Hepatocyte (in vitro differentiated cells): ENCODE measurements at regions not wholly inside any gene's neighbourhood (a gene's known extent, or its start where the extent isn't known, plus 50 kb on each side); places are given as distances from the start of the nearest gene placed in this dataset.
"Not testable (repeated sequence)": the region's sequence is repeated elsewhere in the genome, so short reads cannot be mapped to it uniquely, and the experiment has no call there.

Experiments used
- DNase-seq: peaks from one replicate; pipeline ENCODE4 v3.0.0-alpha.2; 2016; ENCODE audit warnings: low spot score
- H2AFZ ChIP-seq: fragments of 200-600 bp; sonication (generic); 2 replicates; pipeline ENCODE4 v1.6.0; 2016; ENCODE audit warnings: antibody characterized with exemption, mild to moderate bottlenecking
- H3K27ac ChIP-seq: fragments of 200-600 bp; sonication (generic); 2 replicates; pipeline ENCODE4 v1.5.1; 2016; ENCODE audit warnings: mild to moderate bottlenecking
- H3K27me3 ChIP-seq: fragments of 200-600 bp; sonication (generic); 2 replicates; pipeline ENCODE4 v1.6.1; 2016
- H3K36me3 ChIP-seq: fragments of 200-600 bp; sonication (generic); replicated peaks from 2 replicates; pipeline ENCODE4 v1.5.1; 2016; ENCODE audit warnings: low read depth; ENCODE audit not compliant: insufficient read depth
- H3K4me1 ChIP-seq: fragments of 200-600 bp; sonication (generic); 2 replicates; pipeline ENCODE4 v1.5.1; 2016; ENCODE audit warnings: mild to moderate bottlenecking, moderate library complexity; ENCODE audit not compliant: insufficient read depth
- H3K4me2 ChIP-seq: fragments of 200-600 bp; sonication (generic); 2 replicates; pipeline ENCODE4 v1.6.0; 2016
- H3K4me3 ChIP-seq: fragments of 200-600 bp; sonication (generic); 2 replicates; pipeline ENCODE4 v1.5.1; 2016; ENCODE audit warnings: mild to moderate bottlenecking
- H3K79me2 ChIP-seq: fragments of 200-600 bp; sonication (generic); 2 replicates; pipeline ENCODE4 v1.6.0; 2017; ENCODE audit warnings: mild to moderate bottlenecking
- H3K9me2 ChIP-seq: fragments of 200-600 bp; sonication (generic); replicated peaks from 2 replicates; pipeline ENCODE4 v1.6.0; 2017; ENCODE audit warnings: mild to moderate bottlenecking; ENCODE audit not compliant: insufficient read depth
- H3K9me3 ChIP-seq: fragments of 200-600 bp; sonication (generic); 2 replicates; pipeline ENCODE4 v1.5.1; 2016; ENCODE audit warnings: low read depth, mild to moderate bottlenecking
- H4K20me1 ChIP-seq: fragments of 200-600 bp; sonication (generic); 2 replicates; pipeline ENCODE4 v1.6.0; 2016; ENCODE audit warnings: mild to moderate bottlenecking; ENCODE audit not compliant: insufficient read depth, poor library complexity, severe bottlenecking
- CTCF ChIP-seq: fragments of 200-600 bp; sonication (generic); IDR thresholded peaks from 2 replicates; pipeline ENCODE4 v1.5.1; 2016; ENCODE audit warnings: antibody characterized with exemption, mild to moderate bottlenecking; ENCODE audit not compliant: poor library complexity
- EZH2 ChIP-seq: fragments of 200-600 bp; sonication (generic); IDR thresholded peaks from 2 replicates; pipeline ENCODE4 v1.6.1; 2016; ENCODE audit warnings: antibody characterized with exemption, mild to moderate bottlenecking, borderline replicate concordance
- EZH2phosphoT487 ChIP-seq: fragments of 200-600 bp; sonication (generic); IDR thresholded peaks from one replicate; pipeline ENCODE4 v1.6.1; 2018; ENCODE audit warnings: antibody characterized with exemption, mild to moderate bottlenecking, low read depth, moderate library complexity; ENCODE audit not compliant: unreplicated experiment, severe bottlenecking
- WGBS: methylation state at CpG from one replicate; pipeline ENCODE4 v1.1.6; 2016; ENCODE audit warnings: low lambda C conversion rate; ENCODE audit errors: missing lambda C conversion rate; 5-methylcytosine and 5-hydroxymethylcytosine counted together

- not testable (repeated sequence) for H3K79me2 ChIP-seq, H3K4me3 ChIP-seq, H3K36me3 ChIP-seq, H3K9me2 ChIP-seq, H3K9me3 ChIP-seq, H4K20me1 ChIP-seq, H3K4me2 ChIP-seq, H3K27me3 ChIP-seq, H2AFZ ChIP-seq, DNase-seq, H3K27ac ChIP-seq, H3K4me1 ChIP-seq
- 97% methylated on average over 23 of the region's 23 CpGs for WGBS
Observed at GRCh38 chr1:211890091-211890995, 59.8 kb upstream of the LPGAT1 start.

DNA sequence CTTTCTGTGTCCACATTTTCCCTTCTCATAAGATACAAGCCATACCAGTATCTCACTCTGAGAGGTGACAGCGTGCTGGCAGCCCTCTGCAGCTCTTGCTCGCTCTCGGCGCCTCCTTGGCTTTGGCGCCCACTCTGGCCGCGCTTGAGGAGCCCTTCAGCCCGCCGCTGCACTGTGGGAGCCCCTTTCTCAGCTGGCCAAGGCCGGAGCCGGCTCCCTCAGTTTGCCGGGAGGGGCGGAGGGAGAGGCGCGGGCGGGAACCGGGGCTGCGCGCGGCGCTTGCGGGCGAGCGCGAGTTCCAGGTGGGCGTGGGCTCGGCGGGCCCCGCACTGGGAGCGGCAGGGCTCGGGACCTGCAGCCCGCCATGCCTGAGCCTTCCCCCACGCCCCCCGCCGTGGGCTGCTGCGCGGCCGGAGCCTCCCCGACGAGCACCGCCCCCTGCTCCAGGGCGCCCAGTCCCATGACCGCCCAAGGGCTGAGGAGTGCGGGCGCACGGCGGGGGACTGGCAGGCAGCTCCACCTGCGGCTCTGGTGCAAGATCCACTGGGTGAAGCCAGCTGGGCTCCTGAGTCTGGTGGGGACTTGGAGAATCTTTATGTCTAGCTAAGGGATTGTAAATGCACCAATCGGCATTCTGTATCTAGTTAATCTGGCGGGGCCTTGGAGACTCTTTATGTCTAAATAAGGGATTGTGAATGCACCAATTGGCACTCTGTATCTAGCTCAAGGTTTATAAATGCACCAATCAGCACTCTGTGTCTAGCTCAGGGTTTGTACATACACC is 58.9 kb upstream of the LPGAT1 start:
- not testable (repeated sequence) for H3K27me3 ChIP-seq, H4K20me1 ChIP-seq, H3K79me2 ChIP-seq, H3K9me2 ChIP-seq, H3K4me3 ChIP-seq, H3K36me3 ChIP-seq, H3K9me3 ChIP-seq, H3K4me1 ChIP-seq
- 10% methylated on average over 33 of the region's 50 CpGs for WGBS
- peak overlapping the region; percentile 53 for H3K27ac ChIP-seq
- TF ChIP-seq CTCF = peak; percentile 5
- H3K4me2 ChIP-seq = peak overlapping the region; percentile 91
- H2AFZ ChIP-seq = peak overlapping the region; percentile 93
- peak; percentile 39 for DNase-seq

DNA sequence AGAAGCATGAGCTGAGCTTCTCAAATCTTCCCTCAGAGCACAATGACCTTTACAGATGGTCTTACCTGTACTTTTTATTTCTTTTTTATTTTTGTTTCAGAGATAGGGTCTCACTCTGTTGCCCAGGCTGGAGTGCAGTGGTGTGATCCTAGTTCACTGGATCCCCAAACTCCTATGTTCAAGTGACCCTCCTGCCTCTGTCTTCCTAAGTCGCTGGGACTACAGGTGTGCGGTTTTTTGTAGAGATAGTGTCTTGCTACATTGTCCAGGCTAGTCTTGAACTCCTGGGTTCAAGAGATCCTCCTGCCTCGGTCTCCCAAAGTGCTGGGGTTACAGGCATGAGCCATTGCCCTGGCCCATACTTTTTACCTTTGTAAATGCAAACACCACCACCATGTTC is 56.0 kb upstream of the LPGAT1 start:
- Histone ChIP-seq H3K9me2 (no peaks in the 10 kb centered on the region), H3K4me3 (no peak overlapping the region), H3K27ac (no peak overlapping the region), H2AFZ (no peak overlapping the region), H3K79me2 (no peaks in the 10 kb centered on the region), H3K4me2 (no peak overlapping the region), H3K4me1 (no peaks in the 10 kb centered on the region), H3K36me3 (no peaks in the 10 kb centered on the region), H4K20me1 (no peaks in the 10 kb centered on the region), H3K9me3 (no peaks in the 10 kb centered on the region), H3K27me3 (no peaks in the 10 kb centered on the region)
- DNase-seq = no peak
- 98% methylated on average over 3 of the region's 3 CpGs for WGBS
- TF ChIP-seq EZH2phosphoT487 (no peak), CTCF (no peak)

DNA sequence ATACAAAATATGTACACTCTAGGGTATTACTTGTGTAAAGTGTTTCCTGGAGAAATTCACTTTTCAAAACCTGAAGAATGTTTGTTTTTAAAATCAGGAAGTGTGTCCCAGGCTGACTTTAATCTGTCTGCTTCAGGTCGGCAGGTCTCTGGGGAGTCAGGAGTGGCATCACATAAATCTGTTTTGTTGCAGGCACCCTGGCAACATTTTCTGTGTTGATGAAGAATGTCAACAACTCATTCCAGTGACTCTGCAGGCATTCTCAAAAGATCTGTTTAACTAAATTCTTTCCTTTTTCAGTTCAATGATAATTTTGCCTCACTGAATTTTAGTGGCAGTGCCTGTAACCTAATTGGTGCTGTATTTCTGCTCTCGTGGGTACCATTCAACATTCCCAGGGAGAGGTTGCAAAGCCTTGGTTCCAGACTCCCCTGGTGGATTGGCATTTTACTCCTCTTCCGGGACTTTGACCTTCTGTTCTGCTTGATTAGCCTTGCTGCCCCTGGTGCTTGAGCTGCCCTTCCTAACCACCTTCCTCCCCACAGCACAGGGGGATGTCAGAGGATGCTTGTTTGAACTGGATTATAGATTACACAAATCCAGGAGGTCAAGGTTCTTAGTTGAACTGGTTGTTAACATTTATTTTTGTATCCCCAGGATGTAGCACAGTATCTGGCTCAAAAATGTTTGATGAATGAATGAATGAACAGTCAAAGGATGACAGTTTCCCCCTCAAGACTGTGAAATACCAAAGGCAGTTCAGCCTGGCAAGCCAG is 55.4 kb upstream of the LPGAT1 start:
- Histone ChIP-seq H3K36me3 (no peaks in the 10 kb centered on the region), H3K79me2 (no peaks in the 10 kb centered on the region), H4K20me1 (no peaks in the 10 kb centered on the region), H3K4me1 (no peaks in the 10 kb centered on the region), H3K27me3 (no peaks in the 10 kb centered on the region), H3K27ac (no peak overlapping the region), H3K4me3 (no peak overlapping the region), H3K9me3 (no peaks in the 10 kb centered on the region), H2AFZ (no peak overlapping the region), H3K4me2 (no peak overlapping the region), H3K9me2 (no peaks in the 10 kb centered on the region)
- WGBS = 51% methylated on average over 3 of the region's 3 CpGs
- DNase-seq = no peak
- TF ChIP-seq CTCF (no peak), EZH2phosphoT487 (no peak), EZH2 (no peak)
